NB4 (cell line): ENCODE measurements at regions not wholly inside any gene's neighbourhood (a gene's known extent, or its start where the extent isn't known, plus 50 kb on each side); places are given as distances from the start of the nearest gene placed in this dataset.

ENCODE experiments used
- DNase-seq: peaks from one replicate; pipeline ENCODE4 v3.0.0; 2010; ENCODE audit warnings: low read depth
- H3K4me3 ChIP-seq: one replicate; pipeline ENCODE4 v1.5.1; 2011; ENCODE audit warnings: mild to moderate bottlenecking, low read depth, low read length, moderate library complexity
- MAX ChIP-seq: IDR thresholded peaks from 2 replicates; pipeline ENCODE4 v1.6.1; 2011; ENCODE audit warnings: low read depth, low read length
- MYC ChIP-seq: IDR thresholded peaks from 2 replicates; pipeline ENCODE4 v1.6.1; 2011; ENCODE audit warnings: low read depth, low read length
- POLR2A ChIP-seq: IDR thresholded peaks from 2 replicates; pipeline ENCODE4 v1.6.1; 2011; ENCODE audit warnings: mild to moderate bottlenecking; ENCODE audit not compliant: insufficient read length; ENCODE audit errors: extremely low read depth
- TF ChIP-seq, protein P1 (sequence below): IDR thresholded peaks from one replicate; pipeline ENCODE4 v1.5.1; 2012; ENCODE audit warnings: low read depth, low read length

GRCh38 chr3:143200001-143200924 lies 80.7 kb downstream of the CHST2 start:
- DNase-seq = no peak
- H3K4me3 ChIP-seq = no peak overlapping the region
- TF ChIP-seq MYC (no peak), POLR2A (no peak), MAX (no peak)
- TF ChIP-seq, protein P1, sequence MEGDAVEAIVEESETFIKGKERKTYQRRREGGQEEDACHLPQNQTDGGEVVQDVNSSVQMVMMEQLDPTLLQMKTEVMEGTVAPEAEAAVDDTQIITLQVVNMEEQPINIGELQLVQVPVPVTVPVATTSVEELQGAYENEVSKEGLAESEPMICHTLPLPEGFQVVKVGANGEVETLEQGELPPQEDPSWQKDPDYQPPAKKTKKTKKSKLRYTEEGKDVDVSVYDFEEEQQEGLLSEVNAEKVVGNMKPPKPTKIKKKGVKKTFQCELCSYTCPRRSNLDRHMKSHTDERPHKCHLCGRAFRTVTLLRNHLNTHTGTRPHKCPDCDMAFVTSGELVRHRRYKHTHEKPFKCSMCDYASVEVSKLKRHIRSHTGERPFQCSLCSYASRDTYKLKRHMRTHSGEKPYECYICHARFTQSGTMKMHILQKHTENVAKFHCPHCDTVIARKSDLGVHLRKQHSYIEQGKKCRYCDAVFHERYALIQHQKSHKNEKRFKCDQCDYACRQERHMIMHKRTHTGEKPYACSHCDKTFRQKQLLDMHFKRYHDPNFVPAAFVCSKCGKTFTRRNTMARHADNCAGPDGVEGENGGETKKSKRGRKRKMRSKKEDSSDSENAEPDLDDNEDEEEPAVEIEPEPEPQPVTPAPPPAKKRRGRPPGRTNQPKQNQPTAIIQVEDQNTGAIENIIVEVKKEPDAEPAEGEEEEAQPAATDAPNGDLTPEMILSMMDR = no peak

GRCh38 chr3:143201045-143201444 lies 81.5 kb downstream of the CHST2 start:
- TF ChIP-seq MYC = no peak
- TF ChIP-seq, protein P1 = no peak
- TF ChIP-seq MAX = no peak
- TF ChIP-seq POLR2A = no peak
- DNase-seq = no peak
- H3K4me3 ChIP-seq = no peak overlapping the region

DNA sequence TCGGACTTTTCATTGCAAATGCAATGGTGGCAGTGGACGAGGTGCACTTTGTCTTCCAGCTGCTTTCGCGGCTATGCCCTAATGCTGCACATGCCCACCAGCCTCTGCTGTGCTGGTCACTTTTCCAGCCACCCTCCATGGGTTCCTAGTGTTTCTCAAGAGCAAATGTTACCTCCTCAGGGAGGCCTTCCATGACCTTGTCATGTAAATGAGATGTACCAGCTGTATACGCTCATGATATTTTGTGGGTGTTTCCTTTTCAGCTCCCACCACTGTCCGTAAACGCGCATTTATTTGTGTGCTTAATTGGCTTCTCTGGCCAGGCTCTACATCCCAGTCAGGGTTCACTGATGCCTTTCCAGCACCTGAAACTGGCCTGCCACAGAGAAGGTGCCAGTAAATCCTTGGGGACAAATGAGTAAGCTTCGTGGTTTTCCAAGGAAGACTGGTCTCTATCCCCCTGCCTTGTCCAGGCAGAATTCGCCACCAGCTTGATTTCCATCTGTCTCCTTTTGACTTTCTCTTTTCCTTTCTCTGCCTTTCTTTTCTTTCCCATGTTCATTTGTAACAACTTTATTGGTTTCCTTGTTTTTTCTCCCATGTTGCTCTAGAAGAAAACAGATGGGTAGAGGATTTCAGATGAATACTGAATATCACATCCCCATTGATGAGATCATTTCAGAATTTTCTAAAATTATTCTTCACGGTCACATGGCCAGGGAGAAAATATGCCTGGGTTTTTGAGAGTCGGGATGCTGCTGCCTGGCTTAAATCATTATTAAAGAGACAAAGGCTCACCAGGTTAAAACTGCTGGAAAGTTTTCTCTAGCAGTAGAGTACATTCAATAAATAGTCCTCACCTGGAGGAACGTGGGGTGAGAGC lies 82.5 kb downstream of the CHST2 start:
- no peak overlapping the region for H3K4me3 ChIP-seq
- no peak for DNase-seq
- TF ChIP-seq MAX (no peak), POLR2A (no peak), MYC (no peak)
- TF ChIP-seq, protein P1 = no peak

GRCh38 chr3:143203142-143203541 lies 83.6 kb downstream of the CHST2 start:
- no peak for TF ChIP-seq POLR2A
- TF ChIP-seq, protein P1 = no peak
- no peak for TF ChIP-seq MAX
- no peak for TF ChIP-seq MYC
- DNase-seq = no peak
- H3K4me3 ChIP-seq = no peak overlapping the region

DNA sequence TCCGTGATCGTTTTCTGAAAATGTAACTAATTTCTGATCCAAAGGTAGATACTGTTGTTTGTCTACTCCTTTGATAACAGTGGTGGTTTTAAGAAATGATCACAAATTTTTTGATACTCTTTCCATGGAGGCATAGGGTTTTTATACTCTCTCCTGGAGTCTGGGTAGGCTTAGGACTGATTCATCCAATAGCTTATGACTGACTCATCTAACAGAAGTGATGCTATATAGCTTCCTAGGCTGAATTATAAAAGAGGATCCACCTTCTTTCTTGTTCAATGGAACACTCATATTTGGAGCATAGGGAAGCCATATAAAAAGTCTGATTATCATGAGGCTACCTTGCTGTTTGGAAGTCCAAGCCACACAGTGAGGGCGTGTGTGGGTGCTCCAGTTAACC lies 84.3 kb downstream of the CHST2 start:
- DNase-seq = no peak
- no peak for TF ChIP-seq POLR2A
- TF ChIP-seq, protein P1 = no peak
- TF ChIP-seq MYC = no peak
- TF ChIP-seq MAX = no peak
- H3K4me3 ChIP-seq = no peak overlapping the region
